WI38 (cell line): ENCODE measurements at regions not wholly inside any gene's neighbourhood (a gene's known extent, or its start where the extent isn't known, plus 50 kb on each side); places are given as distances from the start of the nearest gene placed in this dataset.

Experiments used
- H3K4me3 ChIP-seq: 2 replicates; pipeline ENCODE4 v1.5.1; 2011; ENCODE audit warnings: low read depth, mild to moderate bottlenecking, control low read depth, low read length
- TF ChIP-seq, protein P1 (sequence below): IDR thresholded peaks from 2 replicates; pipeline ENCODE4 v1.5.1; 2012; ENCODE audit warnings: low read depth, mild to moderate bottlenecking, control low read depth, low read length

- H3K4me3 ChIP-seq, result no peak overlapping the region
- TF ChIP-seq, protein P1, sequence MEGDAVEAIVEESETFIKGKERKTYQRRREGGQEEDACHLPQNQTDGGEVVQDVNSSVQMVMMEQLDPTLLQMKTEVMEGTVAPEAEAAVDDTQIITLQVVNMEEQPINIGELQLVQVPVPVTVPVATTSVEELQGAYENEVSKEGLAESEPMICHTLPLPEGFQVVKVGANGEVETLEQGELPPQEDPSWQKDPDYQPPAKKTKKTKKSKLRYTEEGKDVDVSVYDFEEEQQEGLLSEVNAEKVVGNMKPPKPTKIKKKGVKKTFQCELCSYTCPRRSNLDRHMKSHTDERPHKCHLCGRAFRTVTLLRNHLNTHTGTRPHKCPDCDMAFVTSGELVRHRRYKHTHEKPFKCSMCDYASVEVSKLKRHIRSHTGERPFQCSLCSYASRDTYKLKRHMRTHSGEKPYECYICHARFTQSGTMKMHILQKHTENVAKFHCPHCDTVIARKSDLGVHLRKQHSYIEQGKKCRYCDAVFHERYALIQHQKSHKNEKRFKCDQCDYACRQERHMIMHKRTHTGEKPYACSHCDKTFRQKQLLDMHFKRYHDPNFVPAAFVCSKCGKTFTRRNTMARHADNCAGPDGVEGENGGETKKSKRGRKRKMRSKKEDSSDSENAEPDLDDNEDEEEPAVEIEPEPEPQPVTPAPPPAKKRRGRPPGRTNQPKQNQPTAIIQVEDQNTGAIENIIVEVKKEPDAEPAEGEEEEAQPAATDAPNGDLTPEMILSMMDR, result no peak
These were observed 125.1 kb upstream of the AGBL1 start for GRCh38 chr15:85954586-85954985.

- TF ChIP-seq, protein P1, result no peak
These were observed 123.9 kb upstream of the AGBL1 start for GRCh38 chr15:85955501-85956391.

GRCh38 chr15:85956532-85957275, 123.0 kb upstream of the AGBL1 start:
- TF ChIP-seq, protein P1, result no peak
- H3K4me3 ChIP-seq, result no peak overlapping the region

More at GRCh38 chr15:85955501-85956391, 123.9 kb upstream of the AGBL1 start:
- no peak overlapping the region for H3K4me3 ChIP-seq

DNA sequence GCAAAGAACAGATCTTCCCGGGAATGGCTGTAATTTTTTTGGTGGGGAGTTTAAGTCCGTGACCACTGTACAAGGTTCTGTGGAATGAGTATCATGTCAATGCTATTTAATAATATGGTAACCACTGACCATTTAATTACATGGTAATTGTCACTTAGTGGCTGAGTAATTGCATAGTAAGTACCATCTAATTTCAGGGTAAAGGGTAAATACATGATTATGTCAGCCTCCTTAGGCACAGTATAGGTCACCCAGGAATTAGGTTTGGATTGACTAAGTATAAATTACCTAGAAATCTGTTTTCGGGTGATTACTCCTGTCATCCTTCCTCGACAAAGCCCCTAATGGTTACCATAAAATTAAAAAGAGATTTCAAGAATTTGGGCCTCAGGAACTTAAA, 120.1 kb upstream of the AGBL1 start:
- H3K4me3 ChIP-seq, result no peak overlapping the region
- TF ChIP-seq, protein P1, result no peak

DNA sequence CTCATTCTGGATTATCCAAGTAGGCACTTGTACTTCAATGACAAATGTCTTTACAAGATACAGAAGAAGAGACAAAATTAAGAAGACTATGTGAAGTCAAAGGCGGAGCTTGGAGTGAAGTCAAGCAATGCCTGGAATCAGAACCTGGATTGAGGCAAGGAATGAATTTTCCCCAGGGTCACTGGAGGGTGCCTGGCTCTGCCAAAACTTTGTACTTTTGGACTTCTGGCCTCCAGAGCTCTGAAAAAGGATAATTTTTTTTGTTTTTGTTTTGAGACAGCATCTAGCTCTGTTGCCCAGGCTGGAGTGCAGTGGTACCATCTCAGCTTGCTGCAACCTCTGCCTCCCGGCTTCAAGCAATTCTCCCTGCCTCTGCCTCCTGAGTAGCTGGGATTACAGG, 119.3 kb upstream of the AGBL1 start:
- TF ChIP-seq, protein P1, result no peak

GRCh38 chr15:85961821-85962220, 117.8 kb upstream of the AGBL1 start:
- H3K4me3 ChIP-seq, result no peak overlapping the region
- TF ChIP-seq, protein P1, result no peak

More for the DNA sequence above, 119.3 kb upstream of the AGBL1 start:
- no peak overlapping the region for H3K4me3 ChIP-seq
